HK-2 (cell line): ENCODE measurements at regions not wholly inside any gene's neighbourhood (a gene's known extent, or its start where the extent isn't known, plus 50 kb on each side); places are given as distances from the start of the nearest gene placed in this dataset.
"Not testable (repeated sequence)": the region's sequence is repeated elsewhere in the genome, so short reads cannot be mapped to it uniquely, and the experiment has no call there.

Source experiments
- DNase-seq: peaks from one replicate; pipeline ENCODE4 v3.0.0-alpha.2; 2018; ENCODE audit not compliant: unreplicated experiment

GRCh38 chr21:27388825-27389224 is 421.9 kb upstream of the ADAMTS5 start:
- DNase-seq: no peak

DNA sequence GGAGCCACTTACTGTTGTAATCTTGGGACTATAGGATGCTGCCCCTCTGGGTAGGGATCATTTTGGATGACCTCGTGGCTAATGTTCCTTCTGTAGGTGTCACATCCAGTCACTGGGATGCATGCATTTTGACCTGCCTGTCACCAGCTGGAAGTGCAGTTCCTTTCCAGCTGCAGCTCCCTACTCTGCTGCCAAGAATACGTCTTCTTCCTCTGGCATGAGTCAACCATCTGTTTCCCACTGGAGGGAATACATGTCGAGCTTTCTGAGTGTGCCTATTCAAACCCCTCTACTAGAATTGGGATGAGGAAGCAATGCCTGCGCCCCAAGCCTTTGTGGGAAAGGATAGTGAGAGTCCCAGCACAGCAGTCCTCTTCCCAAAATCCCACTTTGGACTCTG is 415.5 kb upstream of the ADAMTS5 start:
- no peak for DNase-seq

- DNase-seq: no peak
Observed at GRCh38 chr21:27380303-27380702, 413.4 kb upstream of the ADAMTS5 start.

GRCh38 chr21:27379354-27379753 is 412.5 kb upstream of the ADAMTS5 start:
- no peak for DNase-seq

DNA sequence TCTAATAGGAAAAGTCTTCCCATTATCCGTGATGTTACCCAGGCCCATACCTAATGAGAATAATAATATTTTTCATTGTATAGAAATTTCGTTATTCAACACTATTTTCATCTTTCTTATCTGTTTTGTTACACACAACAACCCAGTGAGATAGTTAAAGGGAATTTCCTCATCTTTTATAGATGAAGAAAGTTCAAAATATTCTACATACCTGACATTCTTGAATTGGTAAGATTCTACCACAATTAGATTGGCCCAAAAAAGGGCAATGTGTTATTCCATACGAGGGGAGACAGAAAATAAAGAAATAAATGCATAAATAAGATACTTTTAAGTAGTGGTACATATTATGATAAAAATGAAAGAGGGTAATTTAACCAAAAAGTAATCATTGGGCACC is 405.5 kb upstream of the ADAMTS5 start:
- DNase-seq: no peak

DNA sequence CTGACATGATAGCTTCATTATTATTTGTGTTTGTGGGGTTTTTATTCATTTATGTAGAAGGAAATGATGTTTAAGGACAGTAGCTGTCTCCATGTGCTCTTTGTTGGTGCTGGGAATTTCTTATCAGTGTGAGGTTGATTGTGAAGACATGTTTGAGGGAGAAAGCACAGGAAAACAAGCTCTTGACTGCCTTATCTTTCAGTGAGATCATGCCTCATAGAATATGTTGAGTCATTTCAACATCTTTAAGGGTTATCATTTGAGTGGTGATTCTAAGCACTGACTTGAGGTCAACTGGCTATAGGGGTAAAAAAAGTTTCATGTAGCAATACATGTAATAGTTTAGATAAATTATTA is 405.1 kb upstream of the ADAMTS5 start:
- no peak for DNase-seq

DNA sequence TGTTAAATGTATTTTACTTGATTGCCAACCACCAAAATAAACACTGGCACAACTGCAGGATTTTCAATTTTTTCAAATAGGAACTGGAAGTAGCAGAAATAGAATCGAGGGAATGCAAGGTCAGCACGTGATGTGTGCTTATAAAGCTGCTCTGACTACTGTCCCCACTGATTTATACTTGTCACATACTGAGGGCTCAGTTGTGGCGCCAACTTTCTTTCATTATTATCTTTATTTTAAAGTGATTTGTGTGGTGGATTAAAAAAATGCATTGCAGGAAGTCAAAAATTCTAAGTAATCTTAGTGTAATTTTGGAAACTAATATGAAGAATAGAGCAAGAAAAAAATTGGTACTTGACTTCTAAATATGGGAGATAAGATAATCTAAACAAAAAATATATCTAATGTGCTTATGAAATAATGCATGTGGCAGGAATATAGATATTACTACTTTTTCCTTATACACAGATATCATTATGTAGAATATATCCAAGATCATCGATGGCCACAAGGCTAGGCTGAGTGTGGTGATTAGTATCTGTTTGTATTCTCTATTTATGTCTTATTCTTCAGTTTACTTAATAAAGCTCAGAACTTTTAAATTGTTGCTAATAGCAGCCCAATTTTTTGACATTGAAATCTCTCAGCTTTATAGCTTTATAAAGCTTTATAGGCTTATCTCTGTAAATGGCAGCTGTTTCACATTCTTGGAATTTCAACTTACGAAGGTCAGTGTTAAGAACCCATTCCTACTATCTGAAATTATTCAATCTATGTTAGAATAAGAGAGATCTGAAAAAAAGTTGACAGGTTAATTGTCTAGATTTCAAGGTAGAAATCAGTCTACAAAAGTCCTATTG is 404.5 kb upstream of the ADAMTS5 start:
- no peak for DNase-seq

DNA sequence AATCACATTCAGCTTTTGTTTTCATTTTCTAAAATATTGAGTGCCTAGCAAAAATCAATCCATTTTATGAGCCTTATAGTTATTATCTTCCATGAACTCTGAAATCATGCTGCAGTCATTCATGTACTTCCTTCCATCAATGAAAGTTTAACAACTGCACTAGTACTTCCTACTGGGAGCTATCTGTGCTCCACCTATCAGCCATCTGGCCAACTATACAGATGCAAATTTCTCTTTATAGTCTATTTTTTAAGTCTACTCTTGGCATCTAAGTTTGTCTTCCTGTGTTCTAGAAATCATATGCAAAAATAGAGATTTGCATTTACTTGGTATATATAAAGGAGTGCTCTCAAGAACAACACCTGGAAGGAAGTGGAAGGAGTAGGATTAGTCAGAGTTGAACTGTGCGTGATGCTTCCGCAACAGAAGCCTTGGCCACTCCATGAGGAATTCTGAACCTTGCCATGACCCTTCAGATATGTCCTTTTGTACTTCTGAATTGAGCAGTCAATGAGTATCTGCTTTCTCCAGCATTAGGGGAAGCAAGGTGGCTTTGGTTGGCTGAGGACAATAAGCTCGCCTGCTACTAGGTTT is 403.2 kb upstream of the ADAMTS5 start:
- no peak for DNase-seq

DNA sequence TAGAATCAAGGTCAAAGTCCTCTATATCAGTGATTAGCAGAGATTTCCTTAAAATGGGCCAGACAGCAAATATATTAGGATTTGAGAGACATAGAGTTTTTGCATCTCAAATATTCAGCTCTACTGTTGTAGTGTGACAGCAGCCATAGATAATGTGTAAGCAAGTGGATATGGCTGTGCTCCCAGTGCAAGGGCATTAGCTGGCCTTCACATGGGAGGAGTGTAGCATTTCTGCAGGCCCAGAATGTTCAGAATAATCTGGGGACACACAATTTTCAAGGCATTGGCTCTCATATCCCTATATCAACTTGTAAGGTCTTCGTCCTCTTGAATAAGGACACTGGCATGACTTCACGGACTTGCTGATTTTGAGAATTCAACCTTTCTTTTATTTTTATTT is 402.3 kb upstream of the ADAMTS5 start:
- no peak for DNase-seq

DNA sequence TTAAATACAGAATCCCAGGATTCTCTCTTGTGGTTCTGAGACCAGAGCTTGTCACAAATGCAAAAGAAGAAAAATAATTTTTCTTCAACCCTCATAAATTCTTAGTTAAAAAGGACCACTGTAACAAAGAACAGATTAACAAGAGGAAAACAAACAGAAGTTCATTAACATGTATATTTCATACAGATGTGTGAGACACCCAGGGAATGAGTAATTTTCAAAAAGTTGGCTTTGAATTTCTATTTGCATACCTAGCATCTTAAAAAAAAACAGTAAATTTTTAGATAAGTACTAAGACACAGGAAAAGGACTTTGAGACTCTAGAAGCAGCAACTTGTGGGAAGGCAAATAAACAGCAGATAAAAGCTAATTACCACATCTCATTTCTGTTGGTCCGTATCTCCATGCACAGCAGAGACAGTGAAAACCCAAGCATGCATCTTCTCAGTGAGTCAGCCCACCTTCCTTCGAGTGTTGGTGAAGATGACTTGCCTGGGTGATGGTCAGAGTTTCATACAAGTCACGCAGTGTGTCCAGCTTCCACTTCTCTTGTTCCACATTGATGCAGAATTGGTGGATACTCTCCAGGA is 399.9 kb upstream of the ADAMTS5 start:
- DNase-seq: no peak

GRCh38 chr21:27366036-27366435 is 399.1 kb upstream of the ADAMTS5 start:
- DNase-seq: no peak

GRCh38 chr21:27365394-27365793 is 398.5 kb upstream of the ADAMTS5 start:
- no peak for DNase-seq

- DNase-seq: no peak
Observed at GRCh38 chr21:27363719-27364477, 397.0 kb upstream of the ADAMTS5 start.

- DNase-seq: no peak
Observed at GRCh38 chr21:27362249-27362648, 395.4 kb upstream of the ADAMTS5 start.

GRCh38 chr21:27359141-27359540 is 392.3 kb upstream of the ADAMTS5 start:
- DNase-seq: no peak

GRCh38 chr21:27352885-27353284 is 386.0 kb upstream of the ADAMTS5 start:
- DNase-seq: no peak

DNA sequence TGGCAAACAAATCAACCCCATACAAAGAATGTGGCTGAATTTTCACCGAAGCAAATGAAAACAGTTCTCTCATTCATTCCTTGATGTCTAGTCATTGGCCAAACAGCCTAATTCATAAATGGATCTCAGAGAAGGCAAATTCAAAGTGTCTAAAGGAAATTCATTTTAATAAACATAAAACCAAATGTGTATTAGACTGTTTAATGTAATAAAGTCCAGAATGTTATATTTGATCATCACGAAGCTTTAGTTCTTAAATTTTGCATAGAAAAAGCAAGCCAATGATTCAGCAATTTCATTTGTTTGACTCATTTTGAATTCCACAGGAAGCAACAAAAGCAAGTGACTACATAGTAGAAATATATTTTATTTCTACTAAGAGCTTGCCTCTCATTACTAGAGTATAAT is 379.2 kb upstream of the ADAMTS5 start:
- no peak for DNase-seq

DNA sequence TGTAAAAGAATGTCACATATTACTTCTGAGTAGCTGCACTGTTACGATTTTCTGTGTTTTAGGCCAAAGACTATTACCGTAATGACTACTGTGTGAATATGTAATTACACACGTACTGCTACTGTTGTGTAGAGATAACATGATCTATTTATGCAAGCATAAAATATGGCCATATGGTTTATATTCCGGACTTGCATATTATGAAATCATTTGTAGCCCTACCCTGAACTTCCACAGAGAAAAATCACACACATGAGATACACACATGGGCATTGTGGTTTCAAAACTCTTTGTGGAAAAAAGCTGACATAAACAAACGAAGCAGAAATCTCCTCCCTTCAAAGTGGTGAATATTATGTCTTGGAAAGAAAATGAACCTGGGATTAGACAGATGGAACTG is 373.0 kb upstream of the ADAMTS5 start:
- DNase-seq: no peak

DNA sequence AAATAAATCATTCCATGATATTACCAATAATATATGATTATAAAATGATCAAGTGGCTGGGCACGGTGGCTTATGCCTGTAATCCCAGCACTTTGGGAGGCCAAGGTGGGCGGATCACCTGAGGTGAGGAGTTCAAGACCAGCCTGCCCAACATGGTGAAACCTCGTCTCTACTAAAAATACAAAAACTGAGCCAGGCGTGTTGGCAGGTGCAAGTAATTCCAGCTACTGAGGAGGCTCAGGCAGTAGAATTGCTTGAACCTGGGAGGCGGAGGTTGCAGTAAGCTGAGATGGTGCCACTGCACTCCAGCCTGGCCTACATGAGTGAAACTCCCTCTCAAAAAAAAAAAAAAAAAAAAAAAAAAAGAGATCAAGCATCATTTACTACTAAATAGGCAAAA is 371.1 kb upstream of the ADAMTS5 start:
- DNase-seq: not testable (repeated sequence)

- DNase-seq: no peak
Observed at GRCh38 chr21:27333096-27333495, 366.2 kb upstream of the ADAMTS5 start.

DNA sequence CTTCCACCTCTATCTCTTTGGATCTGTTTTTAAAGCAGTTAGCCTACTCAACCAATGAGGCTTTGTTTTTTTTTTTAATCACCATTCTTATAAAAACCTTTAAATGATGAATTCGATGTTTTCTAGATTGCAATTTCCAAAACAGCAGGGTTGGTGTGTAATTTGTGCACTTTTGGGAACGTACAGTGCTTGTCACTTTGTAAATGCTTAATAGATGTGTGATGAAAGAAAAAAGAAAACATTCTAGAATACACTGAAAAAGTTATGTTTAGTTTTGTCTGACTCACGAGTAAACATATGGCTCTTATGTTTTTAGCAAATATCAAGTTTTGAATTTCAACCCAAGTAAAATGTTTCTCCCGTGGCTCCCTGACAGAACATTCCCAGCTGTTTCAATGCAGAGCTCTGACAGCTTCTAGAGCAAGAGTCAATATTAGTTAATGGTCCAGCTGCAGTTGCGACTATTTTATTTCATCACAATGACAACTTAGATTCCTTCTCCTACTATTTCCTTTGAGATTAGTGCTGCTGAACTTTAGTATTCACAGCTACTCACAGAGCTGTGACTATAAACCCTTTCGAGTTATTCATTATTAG is 362.5 kb upstream of the ADAMTS5 start:
- no peak for DNase-seq

DNA sequence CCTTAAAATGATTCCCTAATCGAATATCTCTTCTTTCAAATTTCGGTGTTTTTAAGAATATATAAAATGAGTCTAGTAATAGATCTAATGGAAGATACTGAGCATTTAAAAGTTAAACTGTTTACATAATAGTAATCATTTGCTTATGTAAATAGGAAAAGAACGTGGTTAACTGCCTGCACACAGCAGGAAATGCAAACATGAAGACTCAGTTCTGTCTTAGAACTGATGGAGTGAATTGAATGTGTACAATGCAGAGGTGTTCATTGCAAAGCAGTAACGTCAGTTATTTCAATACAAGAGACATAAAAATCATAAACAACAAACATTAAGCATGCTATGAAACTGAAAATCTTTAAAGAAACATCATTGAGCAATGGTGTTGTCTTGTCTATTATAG is 359.4 kb upstream of the ADAMTS5 start:
- no peak for DNase-seq
